Astrocyte (in vitro differentiated cells and primary cell): ENCODE measurements at regions not wholly inside any gene's neighbourhood (a gene's known extent, or its start where the extent isn't known, plus 50 kb on each side); places are given as distances from the start of the nearest gene placed in this dataset.

Source experiments
- DNase-seq: peaks from one replicate; pipeline ENCODE4 v3.0.0-alpha.2; 2010; ENCODE audit warnings: low read depth
- FAIRE-seq: peaks from 2 replicates; lab custom pipeline; 2011; peaks lifted over from hg19 to GRCh38; lab: Jason Lieb, UNC
- H2AFZ ChIP-seq: 2 replicates; pipeline ENCODE4 v1.6.0; 2012; ENCODE audit warnings: low read depth, low read length, inconsistent platforms
- H3K27ac ChIP-seq: 2 replicates; pipeline ENCODE4 v1.5.1; 2011; ENCODE audit warnings: low read depth, low read length, inconsistent platforms
- H3K27me3 ChIP-seq: 2 replicates; pipeline ENCODE4 v1.6.0; 2011; ENCODE audit warnings: low read length, inconsistent platforms; ENCODE audit not compliant: insufficient read depth
- H3K36me3 ChIP-seq: 2 replicates; pipeline ENCODE4 v1.5.1; 2011; ENCODE audit warnings: low read length, inconsistent platforms; ENCODE audit not compliant: insufficient read depth
- H3K4me1 ChIP-seq: 2 replicates; pipeline ENCODE4 v1.5.1; 2011; ENCODE audit warnings: low read length, inconsistent platforms; ENCODE audit not compliant: insufficient read depth
- H3K4me2 ChIP-seq: 2 replicates; pipeline ENCODE4 v1.6.0; 2012; ENCODE audit warnings: low read length, inconsistent platforms
- H3K4me3 ChIP-seq: 2 replicates; pipeline ENCODE4 v1.5.1; 2011; ENCODE audit warnings: low read depth, mild to moderate bottlenecking, low read length, inconsistent platforms; ENCODE audit not compliant: insufficient read depth
- H3K79me2 ChIP-seq: 2 replicates; pipeline ENCODE4 v1.6.0; 2012; ENCODE audit warnings: mild to moderate bottlenecking, low read length, inconsistent platforms; ENCODE audit not compliant: insufficient read depth
- H3K9ac ChIP-seq: 2 replicates; pipeline ENCODE4 v1.6.0; 2012; ENCODE audit warnings: mild to moderate bottlenecking, low read length, inconsistent platforms
- H3K9me3 ChIP-seq: 2 replicates; pipeline ENCODE4 v1.5.1; 2012; ENCODE audit warnings: low read depth, mild to moderate bottlenecking, low read length, inconsistent platforms; ENCODE audit not compliant: insufficient read depth
- H4K20me1 ChIP-seq: 2 replicates; pipeline ENCODE4 v1.6.0; 2012; ENCODE audit warnings: low read length, inconsistent platforms; ENCODE audit not compliant: insufficient read depth
- H3K27ac Mint-ChIP-seq: one replicate; pipeline ENCODE4 v1.8.0; 2021; ENCODE audit warnings: mild to moderate bottlenecking, mixed read lengths; ENCODE audit not compliant: unreplicated experiment
- H3K27me3 Mint-ChIP-seq: one replicate; pipeline ENCODE4 v1.8.0; 2021; ENCODE audit warnings: low read depth, mixed read lengths; ENCODE audit not compliant: unreplicated experiment
- H3K36me3 Mint-ChIP-seq: one replicate; pipeline ENCODE4 v1.8.0; 2021; ENCODE audit warnings: low read depth, mixed read lengths; ENCODE audit not compliant: unreplicated experiment
- H3K4me1 Mint-ChIP-seq: one replicate; pipeline ENCODE4 v1.8.0; 2021; ENCODE audit warnings: low read depth, mixed read lengths; ENCODE audit not compliant: unreplicated experiment
- H3K4me3 Mint-ChIP-seq: one replicate; pipeline ENCODE4 v1.8.0; 2021; ENCODE audit warnings: mild to moderate bottlenecking, moderate library complexity, mixed read lengths; ENCODE audit not compliant: unreplicated experiment
- H3K9me3 Mint-ChIP-seq: one replicate; pipeline ENCODE4 v1.8.0; 2021; ENCODE audit warnings: mild to moderate bottlenecking, mixed read lengths; ENCODE audit not compliant: unreplicated experiment
- EZH2 ChIP-seq: IDR thresholded peaks from 2 replicates; pipeline ENCODE4 v1.6.1; 2012; ENCODE audit warnings: mild to moderate bottlenecking, low read length, inconsistent platforms; ENCODE audit not compliant: insufficient read depth
- TF ChIP-seq, protein P1 (sequence below): IDR thresholded peaks from 2 replicates; pipeline ENCODE4 v1.5.1; 2011; ENCODE audit warnings: low read depth, mild to moderate bottlenecking, inconsistent platforms, low read length, moderate library complexity; ENCODE audit not compliant: insufficient read depth

DNA sequence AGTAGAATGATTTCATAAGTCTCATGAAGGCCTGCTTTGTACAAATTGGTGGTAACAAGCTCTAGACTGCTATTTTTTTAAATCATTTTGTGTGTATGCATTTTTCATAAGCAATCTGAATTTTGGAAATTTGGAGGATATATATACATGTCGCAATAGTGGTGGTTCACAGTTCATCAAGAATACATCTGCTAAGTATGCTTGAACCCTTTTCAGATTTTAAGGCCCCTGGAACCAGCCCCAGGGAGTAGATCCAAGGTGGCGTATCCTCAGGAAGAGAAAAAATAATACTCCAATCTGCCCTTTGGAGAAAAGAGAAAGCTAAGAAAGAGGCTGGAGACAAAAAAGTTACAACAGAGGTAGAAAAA, 141.6 kb downstream of the HINT1 start:
- Histone ChIP-seq H2AFZ (no peak overlapping the region), H4K20me1 (no peaks in the 10 kb centered on the region), H3K27ac (no peak overlapping the region), H3K4me2 (no peak overlapping the region), H3K4me3 (no peak overlapping the region), H3K9me3 (no peaks in the 10 kb centered on the region), H3K27me3 (no peaks in the 10 kb centered on the region), H3K4me1 (no peaks in the 10 kb centered on the region), H3K36me3 (no peaks in the 10 kb centered on the region), H3K9ac (no peak overlapping the region), H3K79me2 (no peaks in the 10 kb centered on the region)
- Mint-ChIP-seq H3K4me1 (no peaks in the 10 kb centered on the region), H3K36me3 (no peaks in the 10 kb centered on the region), H3K27ac (no peak overlapping the region), H3K4me3 (no peak overlapping the region), H3K27me3 (no peaks in the 10 kb centered on the region), H3K9me3 (no peaks in the 10 kb centered on the region)
- TF ChIP-seq, protein P1, sequence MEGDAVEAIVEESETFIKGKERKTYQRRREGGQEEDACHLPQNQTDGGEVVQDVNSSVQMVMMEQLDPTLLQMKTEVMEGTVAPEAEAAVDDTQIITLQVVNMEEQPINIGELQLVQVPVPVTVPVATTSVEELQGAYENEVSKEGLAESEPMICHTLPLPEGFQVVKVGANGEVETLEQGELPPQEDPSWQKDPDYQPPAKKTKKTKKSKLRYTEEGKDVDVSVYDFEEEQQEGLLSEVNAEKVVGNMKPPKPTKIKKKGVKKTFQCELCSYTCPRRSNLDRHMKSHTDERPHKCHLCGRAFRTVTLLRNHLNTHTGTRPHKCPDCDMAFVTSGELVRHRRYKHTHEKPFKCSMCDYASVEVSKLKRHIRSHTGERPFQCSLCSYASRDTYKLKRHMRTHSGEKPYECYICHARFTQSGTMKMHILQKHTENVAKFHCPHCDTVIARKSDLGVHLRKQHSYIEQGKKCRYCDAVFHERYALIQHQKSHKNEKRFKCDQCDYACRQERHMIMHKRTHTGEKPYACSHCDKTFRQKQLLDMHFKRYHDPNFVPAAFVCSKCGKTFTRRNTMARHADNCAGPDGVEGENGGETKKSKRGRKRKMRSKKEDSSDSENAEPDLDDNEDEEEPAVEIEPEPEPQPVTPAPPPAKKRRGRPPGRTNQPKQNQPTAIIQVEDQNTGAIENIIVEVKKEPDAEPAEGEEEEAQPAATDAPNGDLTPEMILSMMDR = no peak
- no peak for TF ChIP-seq EZH2
- DNase-seq (no peak), FAIRE-seq (no peak)

DNA sequence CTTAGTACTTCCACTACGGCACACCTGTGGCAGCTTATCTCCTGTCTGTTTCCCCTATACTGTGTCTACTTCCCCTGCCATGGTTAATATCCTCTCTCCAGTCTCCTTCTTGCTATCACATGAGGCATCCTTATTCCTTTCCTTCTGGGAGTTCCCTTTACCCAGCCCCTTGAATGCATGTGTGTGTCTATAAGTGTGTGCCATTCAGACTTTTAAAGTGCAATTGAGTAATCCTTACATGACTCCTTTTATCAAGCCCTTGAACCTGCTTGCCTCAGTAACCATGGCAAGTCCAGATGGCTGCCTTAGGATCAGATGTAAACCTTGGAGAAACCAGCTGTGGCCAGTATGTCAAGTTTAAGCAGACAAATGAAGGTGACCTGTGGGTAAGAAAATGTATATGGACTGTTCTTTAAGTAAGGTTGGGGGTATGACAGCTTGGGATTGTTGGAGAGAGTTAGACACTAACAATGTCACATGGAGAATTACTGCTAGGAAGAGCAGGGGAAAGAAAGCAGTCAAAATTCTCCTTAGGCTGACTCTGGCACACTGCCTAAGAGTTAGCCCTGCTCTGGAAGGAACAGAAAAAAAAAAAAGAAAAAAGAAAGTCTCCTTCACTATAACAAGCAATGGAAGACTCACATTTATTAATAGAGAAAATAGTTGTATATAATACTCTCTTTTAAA, 142.1 kb downstream of the HINT1 start:
- DNase-seq = no peak
- Mint-ChIP-seq H3K36me3 (no peaks in the 10 kb centered on the region), H3K27me3 (no peaks in the 10 kb centered on the region), H3K27ac (no peak overlapping the region), H3K9me3 (no peaks in the 10 kb centered on the region), H3K4me3 (no peak overlapping the region), H3K4me1 (no peaks in the 10 kb centered on the region)
- no peak overlapping the region for H3K9ac ChIP-seq
- no peaks in the 10 kb centered on the region for H3K36me3 ChIP-seq
- no peak overlapping the region for H2AFZ ChIP-seq
- no peaks in the 10 kb centered on the region for H3K79me2 ChIP-seq
- no peaks in the 10 kb centered on the region for H3K4me1 ChIP-seq
- H3K4me3 ChIP-seq = no peak overlapping the region
- no peaks in the 10 kb centered on the region for H3K9me3 ChIP-seq
- no peak overlapping the region for H3K4me2 ChIP-seq
- no peaks in the 10 kb centered on the region for H3K27me3 ChIP-seq
- no peak overlapping the region for H3K27ac ChIP-seq
- H4K20me1 ChIP-seq = no peaks in the 10 kb centered on the region
- no peak for FAIRE-seq
- no peak for TF ChIP-seq EZH2
- TF ChIP-seq, protein P1 = no peak

DNA sequence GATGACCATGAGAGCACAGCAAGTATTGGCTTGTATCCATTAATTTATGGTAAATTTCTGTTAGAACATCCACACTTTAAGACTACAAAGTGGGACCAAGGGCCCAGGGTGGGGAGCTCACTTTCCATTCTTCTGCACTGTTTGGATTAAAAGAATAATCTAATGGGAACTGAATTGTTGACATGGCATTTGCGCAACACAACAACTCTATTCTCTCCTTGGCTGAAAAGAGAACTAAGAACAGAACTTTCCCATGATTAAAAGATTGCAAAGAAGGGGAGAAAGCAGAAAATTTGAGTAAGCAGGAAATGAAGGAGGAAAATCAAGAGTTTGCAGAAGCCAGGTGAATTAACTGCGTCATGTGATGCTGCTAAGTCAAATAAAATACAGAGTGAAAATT, 143.4 kb downstream of the HINT1 start:
- Histone ChIP-seq H3K27ac (no peak overlapping the region), H3K4me1 (no peaks in the 10 kb centered on the region), H3K9ac (no peak overlapping the region), H4K20me1 (no peaks in the 10 kb centered on the region), H3K9me3 (no peaks in the 10 kb centered on the region), H3K27me3 (no peaks in the 10 kb centered on the region), H3K79me2 (no peaks in the 10 kb centered on the region), H3K4me2 (no peak overlapping the region), H2AFZ (no peak overlapping the region), H3K4me3 (no peak overlapping the region), H3K36me3 (no peaks in the 10 kb centered on the region)
- no peaks in the 10 kb centered on the region for H3K4me1 Mint-ChIP-seq
- no peak for DNase-seq
- no peak for FAIRE-seq
- no peak overlapping the region for H3K4me3 Mint-ChIP-seq
- H3K27ac Mint-ChIP-seq = no peak overlapping the region
- no peaks in the 10 kb centered on the region for H3K27me3 Mint-ChIP-seq
- no peaks in the 10 kb centered on the region for H3K9me3 Mint-ChIP-seq
- TF ChIP-seq, protein P1 = no peak
- no peak for TF ChIP-seq EZH2
- H3K36me3 Mint-ChIP-seq = no peaks in the 10 kb centered on the region
